ENCODE measurements at regions not wholly inside any gene's neighbourhood (a gene's known extent, or its start where the extent isn't known, plus 50 kb on each side); places are given as distances from the start of the nearest gene placed in this dataset.

- POLR2A ChIA-PET (ENCODE audit: partially characterized antibody): no interaction called here
- CTCF ChIA-PET (ENCODE audit: partially characterized antibody): no interaction called here
- Histone ChIP-seq H3K9me3 (ENCODE audit: control insufficient read depth in 1 of 2, low read length in 2 of 2) (no peaks in the 10 kb centered on the region), H3K27ac (ENCODE audit: low read depth, low read length) (no peak overlapping the region), H3K4me3 (ENCODE audit: low read length in 2 of 2) (no peak overlapping the region), H3K4me1 (ENCODE audit: insufficient read depth, low read length) (no peaks in the 10 kb centered on the region), H3K27me3 (ENCODE audit: insufficient read depth, low read length) (no peaks in the 10 kb centered on the region), H3K36me3 (ENCODE audit: insufficient read depth, low read length) (no peaks in the 10 kb centered on the region)
- no peak for DNase-seq
- Mint-ChIP-seq H3K27me3 (peaks cover 3 to 4% of the 10 kb centered on the region in 2 donors), H3K4me1 (no peaks in the 10 kb centered on the region), H3K9me3 (peaks cover 1 to 33% (median 16%) of the 10 kb centered on the region in 8 donors), H3K4me3 (no peak overlapping the region), H3K36me3 (no peaks in the 10 kb centered on the region), H3K27ac (no peak overlapping the region)
- intact Hi-C loops (cut with micrococcal nuclease): no loop called here
Measured at GRCh38 chr14:49362916-49363315, 223.3 kb downstream of the RPS29 start.

GRCh38 chr14:49339130-49339529 lies 247.1 kb downstream of the RPS29 start:
- ChIA-PET POLR2A (ENCODE audit: partially characterized antibody) (no interaction called here), CTCF (ENCODE audit: partially characterized antibody) (no interaction called here)
- H3K4me3 ChIP-seq (ENCODE audit: low read length in 2 of 2): no peak overlapping the region
- no peak overlapping the region for H3K27ac ChIP-seq (ENCODE audit: low read depth, low read length)
- Mint-ChIP-seq H3K27ac (peak overlapping the region in 1 of 7 donors; percentile 58), H3K9me3 (peaks cover 0 to 5% (median under 1%) of the 10 kb centered on the region in 8 donors), H3K4me1 (no peaks in the 10 kb centered on the region), H3K4me3 (no peak overlapping the region), H3K36me3 (no peaks in the 10 kb centered on the region), H3K27me3 (peaks cover 8 to 12% of the 10 kb centered on the region in 2 donors)
- no peaks in the 10 kb centered on the region for H3K27me3 ChIP-seq (ENCODE audit: insufficient read depth, low read length)
- intact Hi-C loops (cut with micrococcal nuclease): no loop called here
- no peak for DNase-seq
- H3K4me1 ChIP-seq (ENCODE audit: insufficient read depth, low read length): no peaks in the 10 kb centered on the region
- no peaks in the 10 kb centered on the region for H3K36me3 ChIP-seq (ENCODE audit: insufficient read depth, low read length)
- no peaks in the 10 kb centered on the region for H3K9me3 ChIP-seq (ENCODE audit: control insufficient read depth in 1 of 2, low read length in 2 of 2)

- intact Hi-C loops (cut with micrococcal nuclease): no loop called here
- Histone ChIP-seq H3K4me1 (ENCODE audit: insufficient read depth, low read length) (no peaks in the 10 kb centered on the region), H3K9me3 (ENCODE audit: control insufficient read depth in 1 of 2, low read length in 2 of 2) (no peaks in the 10 kb centered on the region), H3K27me3 (ENCODE audit: insufficient read depth, low read length) (no peaks in the 10 kb centered on the region), H3K4me3 (ENCODE audit: low read length in 2 of 2) (no peak overlapping the region), H3K36me3 (ENCODE audit: insufficient read depth, low read length) (no peaks in the 10 kb centered on the region), H3K27ac (ENCODE audit: low read depth, low read length) (no peak overlapping the region)
- H3K27me3 Mint-ChIP-seq: peaks cover 7 to 14% of the 10 kb centered on the region in 2 donors
- peaks cover 0 to under 1% (median 0%) of the 10 kb centered on the region in 8 donors for H3K9me3 Mint-ChIP-seq
- DNase-seq: no peak
- H3K27ac Mint-ChIP-seq: no peak overlapping the region
- no peak overlapping the region for H3K4me3 Mint-ChIP-seq
- ChIA-PET CTCF (ENCODE audit: partially characterized antibody) (no interaction called here), POLR2A (ENCODE audit: partially characterized antibody) (no interaction called here)
- no peaks in the 10 kb centered on the region for H3K36me3 Mint-ChIP-seq
- H3K4me1 Mint-ChIP-seq: no peaks in the 10 kb centered on the region
Measured at GRCh38 chr14:49319810-49320209, 266.4 kb downstream of the RPS29 start.

GRCh38 chr14:49315570-49315969 lies 270.6 kb downstream of the RPS29 start:
- intact Hi-C loops (cut with micrococcal nuclease): no loop called here
- no peaks in the 10 kb centered on the region for H3K36me3 ChIP-seq (ENCODE audit: insufficient read depth, low read length)
- Mint-ChIP-seq H3K27ac (no peak overlapping the region), H3K4me3 (no peak overlapping the region), H3K9me3 (peaks cover 0 to 2% (median 0%) of the 10 kb centered on the region in 8 donors), H3K36me3 (no peaks in the 10 kb centered on the region), H3K27me3 (peaks cover 3 to 11% of the 10 kb centered on the region in 2 donors), H3K4me1 (no peaks in the 10 kb centered on the region)
- H3K4me1 ChIP-seq (ENCODE audit: insufficient read depth, low read length): no peaks in the 10 kb centered on the region
- CTCF ChIA-PET (ENCODE audit: partially characterized antibody): no interaction called here
- DNase-seq: no peak
- H3K27me3 ChIP-seq (ENCODE audit: insufficient read depth, low read length): no peaks in the 10 kb centered on the region
- POLR2A ChIA-PET (ENCODE audit: partially characterized antibody): no interaction called here
- H3K4me3 ChIP-seq (ENCODE audit: low read length in 2 of 2): no peak overlapping the region
- H3K9me3 ChIP-seq (ENCODE audit: control insufficient read depth in 1 of 2, low read length in 2 of 2): no peaks in the 10 kb centered on the region
- H3K27ac ChIP-seq (ENCODE audit: low read depth, low read length): no peak overlapping the region

GRCh38 chr14:49314737-49315136 lies 271.4 kb downstream of the RPS29 start:
- no peaks in the 10 kb centered on the region for H3K27me3 ChIP-seq (ENCODE audit: insufficient read depth, low read length)
- Mint-ChIP-seq H3K27me3 (peaks cover 3 to 5% of the 10 kb centered on the region in 2 donors), H3K4me3 (no peak overlapping the region), H3K4me1 (no peaks in the 10 kb centered on the region), H3K27ac (no peak overlapping the region), H3K9me3 (peaks cover 0 to 2% (median 0%) of the 10 kb centered on the region in 8 donors), H3K36me3 (no peaks in the 10 kb centered on the region)
- CTCF ChIA-PET (ENCODE audit: partially characterized antibody): no interaction called here
- DNase-seq: no peak
- no peaks in the 10 kb centered on the region for H3K9me3 ChIP-seq (ENCODE audit: control insufficient read depth in 1 of 2, low read length in 2 of 2)
- H3K27ac ChIP-seq (ENCODE audit: low read depth, low read length): no peak overlapping the region
- intact Hi-C loops (cut with micrococcal nuclease): no loop called here
- POLR2A ChIA-PET (ENCODE audit: partially characterized antibody): no interaction called here
- H3K36me3 ChIP-seq (ENCODE audit: insufficient read depth, low read length): no peaks in the 10 kb centered on the region
- no peak overlapping the region for H3K4me3 ChIP-seq (ENCODE audit: low read length in 2 of 2)
- H3K4me1 ChIP-seq (ENCODE audit: insufficient read depth, low read length): no peaks in the 10 kb centered on the region

- no peak for DNase-seq
- Histone ChIP-seq H3K4me3 (ENCODE audit: low read length in 2 of 2) (no peak overlapping the region), H3K27me3 (ENCODE audit: insufficient read depth, low read length) (no peaks in the 10 kb centered on the region), H3K9me3 (ENCODE audit: control insufficient read depth in 1 of 2, low read length in 2 of 2) (no peaks in the 10 kb centered on the region), H3K4me1 (ENCODE audit: insufficient read depth, low read length) (no peaks in the 10 kb centered on the region), H3K27ac (ENCODE audit: low read depth, low read length) (no peak overlapping the region), H3K36me3 (ENCODE audit: insufficient read depth, low read length) (no peaks in the 10 kb centered on the region)
- Mint-ChIP-seq H3K27ac (no peak overlapping the region), H3K4me3 (no peak overlapping the region), H3K36me3 (no peaks in the 10 kb centered on the region), H3K9me3 (peaks cover 0 to 2% (median 0%) of the 10 kb centered on the region in 8 donors), H3K4me1 (no peaks in the 10 kb centered on the region), H3K27me3 (peaks cover 0 to 2% of the 10 kb centered on the region in 2 donors)
- ChIA-PET CTCF (ENCODE audit: partially characterized antibody) (no interaction called here), POLR2A (ENCODE audit: partially characterized antibody) (no interaction called here)
- intact Hi-C loops (cut with micrococcal nuclease): no loop called here
Measured at GRCh38 chr14:49313108-49313507, 273.1 kb downstream of the RPS29 start.

- H3K4me3 Mint-ChIP-seq: no peak overlapping the region
- no peaks in the 10 kb centered on the region for H3K4me1 ChIP-seq (ENCODE audit: insufficient read depth, low read length)
- H3K36me3 Mint-ChIP-seq: no peaks in the 10 kb centered on the region
- no peak overlapping the region for H3K4me3 ChIP-seq (ENCODE audit: low read length in 2 of 2)
- H3K4me1 Mint-ChIP-seq: no peaks in the 10 kb centered on the region
- no peak for DNase-seq
- H3K27me3 ChIP-seq (ENCODE audit: insufficient read depth, low read length): no peaks in the 10 kb centered on the region
- POLR2A ChIA-PET (ENCODE audit: partially characterized antibody): no interaction called here
- H3K9me3 ChIP-seq (ENCODE audit: control insufficient read depth in 1 of 2, low read length in 2 of 2): no peaks in the 10 kb centered on the region
- H3K27me3 Mint-ChIP-seq: peaks cover 0 to 2% of the 10 kb centered on the region in 2 donors
- peaks cover 0 to 2% (median 0%) of the 10 kb centered on the region in 8 donors for H3K9me3 Mint-ChIP-seq
- CTCF ChIA-PET (ENCODE audit: partially characterized antibody): no interaction called here
- intact Hi-C loops (cut with micrococcal nuclease): no loop called here
- H3K27ac ChIP-seq (ENCODE audit: low read depth, low read length): no peak overlapping the region
- no peaks in the 10 kb centered on the region for H3K36me3 ChIP-seq (ENCODE audit: insufficient read depth, low read length)
- no peak overlapping the region for H3K27ac Mint-ChIP-seq
Measured at GRCh38 chr14:49310298-49310697, 275.9 kb downstream of the RPS29 start.

GRCh38 chr14:49306152-49306751 lies 279.9 kb downstream of the RPS29 start:
- Mint-ChIP-seq H3K4me3 (no peak overlapping the region), H3K27ac (no peak overlapping the region), H3K9me3 (no peaks in the 10 kb centered on the region), H3K27me3 (no peaks in the 10 kb centered on the region), H3K4me1 (no peaks in the 10 kb centered on the region), H3K36me3 (no peaks in the 10 kb centered on the region)
- no peak for DNase-seq
- intact Hi-C loops (cut with micrococcal nuclease): no loop called here
- no peak overlapping the region for H3K4me3 ChIP-seq (ENCODE audit: low read length in 2 of 2)
- no peaks in the 10 kb centered on the region for H3K9me3 ChIP-seq (ENCODE audit: control insufficient read depth in 1 of 2, low read length in 2 of 2)
- no peaks in the 10 kb centered on the region for H3K27me3 ChIP-seq (ENCODE audit: insufficient read depth, low read length)
- POLR2A ChIA-PET (ENCODE audit: partially characterized antibody): no interaction called here
- H3K36me3 ChIP-seq (ENCODE audit: insufficient read depth, low read length): no peaks in the 10 kb centered on the region
- no peaks in the 10 kb centered on the region for H3K4me1 ChIP-seq (ENCODE audit: insufficient read depth, low read length)
- H3K27ac ChIP-seq (ENCODE audit: low read depth, low read length): no peak overlapping the region
- CTCF ChIA-PET (ENCODE audit: partially characterized antibody): interaction anchor here (0.5 kb wide), 1 partner anchor 436 kb away, joined by 3 read pairs; no protein-coding TSS in a partner anchor

Measured in CD4-positive, alpha-beta memory T cell (primary cell).